ENCODE measurements at regions not wholly inside any gene's neighbourhood (a gene's known extent, or its start where the extent isn't known, plus 50 kb on each side); places are given as distances from the start of the nearest gene placed in this dataset.
A peak's percentile ranks its signal among the peaks of the same experiment; 100 is the strongest.
"Not testable (repeated sequence)": the region's sequence is repeated elsewhere in the genome, so short reads cannot be mapped to it uniquely, and the experiment has no call there.

- no peak for DNase-seq
Measured at GRCh38 chr6:82584856-82585255, 221.2 kb downstream of the TPBG start.

DNA sequence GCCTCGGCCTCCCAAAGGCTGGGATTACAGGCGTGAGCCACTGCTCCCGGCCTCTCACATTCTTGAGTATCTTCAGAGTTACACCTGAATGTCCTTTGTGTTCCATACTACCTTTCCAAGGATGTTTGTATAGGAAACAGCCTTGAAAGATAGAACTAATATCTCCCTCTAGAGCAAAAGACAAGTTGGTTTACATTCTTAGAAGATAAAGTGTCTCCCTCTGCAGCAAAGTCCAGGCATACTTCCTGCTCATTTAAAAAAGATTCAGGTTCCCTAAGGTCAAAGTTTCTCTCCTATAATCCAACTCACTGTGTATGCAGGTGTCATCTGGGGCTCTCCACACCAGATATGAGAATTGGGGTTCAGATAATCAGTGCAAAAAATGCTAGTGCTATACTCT, 224.4 kb downstream of the TPBG start:
- no peak for DNase-seq

DNA sequence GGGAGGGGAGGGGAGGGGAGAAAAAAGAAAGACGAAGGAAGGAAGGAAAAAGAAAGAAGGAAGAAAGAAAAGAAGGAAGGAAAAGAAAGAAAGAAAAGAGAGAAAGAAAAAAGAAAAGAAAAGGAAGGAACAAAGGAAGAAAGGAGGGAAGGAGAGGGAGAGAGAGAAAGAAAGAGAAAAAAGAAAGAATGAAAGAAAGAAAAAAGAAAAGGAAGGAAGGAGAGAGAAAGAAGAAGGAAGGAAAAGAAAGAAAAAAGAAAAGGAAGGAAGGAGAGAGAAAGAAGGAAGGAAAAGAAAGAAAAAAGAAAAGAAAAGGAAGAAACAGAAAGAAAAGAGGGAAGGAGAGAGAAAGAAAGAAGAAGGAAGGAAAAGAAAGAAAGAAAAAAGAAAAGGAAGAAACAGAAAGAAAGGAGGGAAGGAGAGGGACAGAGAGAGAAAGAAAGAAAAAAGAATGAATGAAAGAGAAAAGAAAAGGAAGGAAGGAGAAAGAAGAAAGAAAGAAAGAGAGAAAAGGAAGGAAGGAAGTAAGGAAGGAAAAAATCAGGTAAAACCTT, 225.3 kb downstream of the TPBG start:
- DNase-seq: no peak

DNA sequence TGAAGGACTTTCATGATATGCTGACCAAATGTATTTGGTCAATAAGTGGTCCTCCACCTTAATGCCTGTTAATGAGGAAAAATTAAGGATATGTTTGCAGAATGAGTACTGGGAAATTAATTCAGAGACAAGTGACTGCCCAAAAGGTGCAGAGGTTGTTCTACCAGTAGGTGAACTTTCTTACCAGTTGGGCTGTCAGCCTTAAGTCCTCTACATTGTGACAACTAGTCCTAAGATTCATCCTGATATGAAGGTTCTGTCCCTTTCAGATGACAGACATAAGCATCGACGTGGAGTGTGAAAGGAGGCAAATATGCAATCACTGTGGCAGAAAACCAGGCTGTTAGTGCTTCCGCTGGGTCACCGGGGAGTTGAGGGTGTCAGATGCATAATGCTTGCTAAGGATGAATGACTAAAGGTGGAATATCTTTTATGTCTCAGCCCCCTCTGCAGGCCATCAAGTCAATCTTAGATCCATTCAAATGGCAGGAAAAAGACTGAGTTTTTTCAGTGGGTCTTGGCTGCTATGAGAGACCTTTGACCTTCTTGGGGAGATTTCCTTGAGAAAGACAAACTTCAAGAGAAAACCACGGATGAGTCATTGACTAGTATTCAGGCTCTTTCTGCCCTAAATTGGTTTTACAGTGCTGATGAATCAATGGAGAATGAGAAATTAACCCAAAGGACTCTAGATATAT, 226.0 kb downstream of the TPBG start:
- peak; percentile 16 to 61 for DNase-seq

GRCh38 chr6:82597201-82597600, 233.6 kb downstream of the TPBG start:
- DNase-seq: peak; percentile 74 to 96

- DNase-seq: no peak
Measured at GRCh38 chr6:82602776-82603175, 239.2 kb downstream of the TPBG start.

- DNase-seq: no peak
Measured at GRCh38 chr6:82603871-82604270, 240.3 kb downstream of the TPBG start.

GRCh38 chr6:82607998-82608725, 244.5 kb downstream of the TPBG start:
- DNase-seq: no peak

DNA sequence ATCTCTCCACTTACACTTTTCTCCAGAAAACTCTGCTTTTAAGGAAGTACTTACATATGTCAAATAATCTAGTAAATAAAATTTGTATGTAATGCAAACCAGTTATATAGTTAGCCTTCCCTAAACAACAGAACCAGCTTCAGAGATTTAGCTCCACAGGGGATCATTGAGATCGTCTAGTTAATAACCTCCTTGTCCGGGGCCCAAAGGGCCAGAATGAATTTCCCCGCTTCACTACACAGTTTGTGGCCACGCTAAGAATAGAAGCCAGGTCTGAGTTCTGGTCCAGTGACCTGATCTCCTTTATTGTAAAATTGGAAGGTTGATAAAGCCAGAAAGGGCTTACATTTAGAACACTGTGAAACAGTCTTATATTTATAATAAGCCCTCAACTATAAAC, 245.2 kb downstream of the TPBG start:
- DNase-seq: peak in 1 of 2 experiments; percentile 13

DNA sequence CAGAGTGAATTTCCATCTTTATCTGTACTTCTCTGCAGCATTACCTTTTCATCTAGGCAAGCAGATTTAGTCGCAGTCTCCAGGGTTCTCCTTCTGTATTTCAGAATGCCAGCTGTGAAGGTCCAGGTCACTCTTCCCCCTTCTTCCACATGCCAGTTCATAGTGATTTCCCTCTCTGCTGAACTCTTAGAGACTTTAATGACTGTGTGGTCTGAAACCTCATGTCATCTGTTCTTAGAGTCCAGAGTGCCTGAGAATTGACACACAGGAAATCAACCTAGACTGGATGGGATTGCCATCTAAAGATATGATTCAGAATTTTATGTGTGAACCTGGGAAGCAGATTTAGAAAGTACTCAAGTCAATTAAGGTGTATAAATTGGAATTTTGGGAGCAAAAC, 248.1 kb downstream of the TPBG start:
- DNase-seq: no peak

GRCh38 chr6:82612475-82613039, 248.9 kb downstream of the TPBG start:
- peak; percentile 8 to 38 for DNase-seq

- DNase-seq: no peak
Measured at GRCh38 chr6:82614518-82614917, 250.9 kb downstream of the TPBG start.

DNA sequence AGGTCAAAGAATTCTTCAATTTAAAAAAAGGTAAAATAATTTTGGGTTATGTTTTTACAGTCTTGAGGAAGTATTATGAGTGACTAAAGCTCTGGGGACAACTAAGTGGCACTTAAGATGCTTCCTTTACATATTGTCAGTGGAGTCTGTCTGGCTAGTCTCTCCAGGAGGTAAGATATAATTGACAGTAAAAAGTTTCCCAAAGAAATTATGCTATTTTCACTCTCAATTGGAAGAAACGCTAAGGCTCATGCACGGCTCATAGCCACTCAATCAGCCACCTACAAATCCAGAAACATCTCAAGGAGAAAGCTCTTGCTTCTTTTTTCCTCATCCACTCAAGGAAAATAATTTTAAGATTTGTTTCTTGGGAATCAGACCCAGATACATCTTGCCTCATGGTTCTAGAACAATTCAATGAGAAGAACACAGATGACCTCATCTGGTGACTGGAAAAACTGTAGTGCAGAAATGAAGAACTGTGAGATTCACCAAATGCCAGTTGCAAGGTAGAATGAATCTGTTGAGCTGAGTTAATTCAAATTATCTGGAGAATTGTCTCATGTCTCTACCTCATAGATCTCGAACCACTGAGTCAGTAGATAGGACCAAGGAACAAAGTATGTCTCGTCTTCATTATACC, 252.9 kb downstream of the TPBG start:
- DNase-seq: no peak

DNA sequence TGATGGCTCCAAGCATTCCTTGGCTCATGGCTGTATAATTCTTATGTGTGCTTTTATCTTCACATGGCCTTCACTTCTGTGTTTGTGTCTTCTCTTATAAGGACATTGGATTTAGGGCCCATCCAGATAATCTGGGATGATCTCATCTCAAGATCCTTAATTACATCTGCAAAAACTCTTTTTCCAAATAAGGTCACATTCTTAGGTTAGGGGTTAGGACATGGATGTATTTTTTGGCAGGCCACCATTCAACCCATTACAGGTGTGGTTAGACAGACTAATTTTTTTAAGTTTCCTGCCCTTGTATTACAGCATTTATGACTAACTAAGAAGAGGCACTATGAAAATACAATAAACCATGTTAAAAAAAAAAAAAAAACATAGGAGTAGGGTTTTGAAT, 254.0 kb downstream of the TPBG start:
- no peak for DNase-seq

- DNase-seq: no peak
Measured at GRCh38 chr6:82619573-82619972, 256.0 kb downstream of the TPBG start.

DNA sequence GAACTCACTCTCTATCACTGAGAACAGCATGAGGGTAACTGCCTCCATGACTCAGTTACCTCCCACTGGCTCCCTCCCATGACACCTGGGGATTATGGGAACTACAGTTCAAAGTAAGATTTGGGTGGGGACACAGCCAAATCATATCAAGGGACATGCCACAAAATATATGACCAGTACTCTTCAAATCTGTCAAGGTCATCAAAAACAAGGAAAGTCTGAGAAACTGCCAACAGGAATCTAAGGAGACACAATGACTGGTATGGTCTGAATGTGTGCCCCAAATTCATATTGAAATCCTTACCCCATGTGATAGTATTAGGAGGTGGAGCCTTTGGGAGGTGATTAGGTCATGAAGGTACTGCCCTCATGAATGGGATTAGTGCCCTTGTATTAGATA, 258.8 kb downstream of the TPBG start:
- DNase-seq: no peak

- DNase-seq: no peak
Measured at GRCh38 chr6:82624251-82624650, 260.6 kb downstream of the TPBG start.

DNA sequence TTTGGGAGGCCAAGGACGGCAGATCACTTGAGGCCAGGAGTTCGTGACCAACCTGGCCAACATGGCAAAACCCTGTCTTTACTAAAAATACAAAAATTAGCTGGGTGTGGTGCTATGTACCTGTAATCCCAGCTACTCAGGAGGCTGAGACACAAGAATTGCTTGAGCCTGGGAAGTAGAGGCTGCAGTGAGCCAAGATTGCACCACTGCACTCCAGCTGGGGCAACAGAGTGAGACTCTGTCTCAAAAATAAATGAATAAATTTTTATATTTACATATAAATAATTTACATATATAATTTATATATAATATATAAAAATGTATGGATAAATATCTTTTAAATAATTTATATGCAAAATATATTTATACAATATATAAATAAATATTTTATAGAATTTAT, 263.3 kb downstream of the TPBG start:
- not testable (repeated sequence) for DNase-seq

DNA sequence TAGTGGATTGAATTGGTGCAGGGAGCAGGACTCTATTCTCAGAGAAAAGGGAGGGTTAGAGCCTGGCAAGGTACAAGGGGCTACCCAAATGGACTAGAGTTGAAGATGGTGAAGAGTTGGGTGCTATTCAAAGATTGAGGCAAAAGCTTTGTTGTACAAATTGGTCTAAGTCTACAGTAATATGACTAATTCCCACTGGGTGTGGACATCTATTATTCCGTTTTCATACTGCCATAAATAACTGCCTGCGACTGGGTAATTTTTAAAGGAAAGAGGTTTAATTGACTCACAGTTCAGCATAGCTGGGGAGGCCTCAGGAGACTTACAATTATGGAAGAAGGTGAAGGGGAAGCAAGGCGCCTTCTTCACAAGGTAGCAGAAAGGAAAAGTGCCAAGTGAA, 266.3 kb downstream of the TPBG start:
- no peak for DNase-seq

GRCh38 chr6:82641677-82642076, 278.1 kb downstream of the TPBG start:
- no peak for DNase-seq

- DNase-seq: peak in 1 of 2 experiments; percentile 1
Measured at GRCh38 chr6:82645536-82646230, 282.1 kb downstream of the TPBG start.

GRCh38 chr6:82646231-82646615, 282.6 kb downstream of the TPBG start:
- DNase-seq: no peak

DNA sequence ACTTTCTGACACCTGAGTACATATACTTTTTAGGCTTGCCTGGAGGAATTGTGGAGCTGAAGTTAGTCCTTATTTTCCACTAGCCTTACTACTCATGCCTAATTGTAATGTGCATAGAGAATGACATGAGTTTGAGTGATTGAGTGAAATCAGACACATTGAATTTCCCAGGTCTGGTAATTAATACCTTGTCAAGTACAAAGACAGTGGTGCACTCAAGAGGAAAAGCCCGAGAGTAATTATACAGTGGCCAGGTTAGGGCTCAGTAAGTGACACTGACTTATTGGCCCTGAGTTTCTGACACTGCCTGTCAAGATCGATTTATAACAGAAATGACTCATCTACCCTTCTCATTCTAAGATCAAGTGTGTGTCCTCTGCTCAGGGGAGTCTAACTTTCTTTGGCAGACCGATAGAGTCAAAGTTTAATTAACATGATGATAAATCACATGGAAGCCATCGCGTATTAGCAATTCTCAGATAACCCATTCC, 288.3 kb downstream of the TPBG start:
- DNase-seq: no peak

Data from NCI-H2081 (cell line).